HCT116 (cell line): ENCODE measurements at regions not wholly inside any gene's neighbourhood (a gene's known extent, or its start where the extent isn't known, plus 50 kb on each side); places are given as distances from the start of the nearest gene placed in this dataset.

Source experiments
- ATAC-seq: fragments of 200-7000 bp; cut with Tn5 transposase; 2 replicates; pipeline ENCODE4 v1.9.1; 2020; ENCODE audit warnings: mild to moderate bottlenecking, moderate library complexity
- BruUV-seq: library from RNA; stranded (reverse); fragments of 400-500 nt; replicated peaks from 2 replicates; lab custom pipeline; 2021; lab: Mats Ljungman, UMichigan
- CTCF ChIA-PET: fragments of 300-600 bp; sonication (Branson Sonifier 250); formaldehyde crosslinking; loops from one replicate; lab custom pipeline; 2021; ENCODE audit warnings: antibody characterized with exemption; lab: Charles Lee
- POLR2A ChIA-PET: fragments of 300-600, 350-600 bp; sonication (Branson Sonifier 250); formaldehyde crosslinking; loops from one replicate; lab custom pipeline; 2021; ENCODE audit warnings: antibody characterized with exemption; lab: Charles Lee
- RAD21 ChIA-PET, 2 experiments: fragments of 300-600 bp; sonication (Branson Sonifier 250); formaldehyde crosslinking; loops; one replicate each; lab custom pipeline; 2023; ENCODE audit warnings: low total read pairs in 2 of 2; ENCODE audit not compliant: uncharacterized antibody in 2 of 2, unreplicated experiment in 2 of 2, low non-redundant PET in 1 of 2; lab: Charles Lee
- DNase-seq: peaks from one replicate; pipeline ENCODE4 v3.0.0-alpha.2; 2010; ENCODE audit warnings: low read depth, low spot score
- H2AFZ ChIP-seq: fragments of 200-600 bp; shearing (Covaris generic), sonication (generic); 2 replicates; pipeline ENCODE4 v1.6.1; 2017; ENCODE audit warnings: low read depth, mixed run types, mixed read lengths, antibody characterized with exemption, low read length; ENCODE audit not compliant: poor library complexity, severe bottlenecking
- H3K27ac ChIP-seq: 2 replicates; pipeline ENCODE4 v1.5.1; 2012; ENCODE audit warnings: low read depth, low read length
- H3K27me3 ChIP-seq: fragments of 200-600 bp; sonication (generic); 2 replicates; pipeline ENCODE4 v1.6.1; 2016; ENCODE audit warnings: mixed run types, low read length, mixed read lengths; ENCODE audit not compliant: insufficient read depth
- H3K36me3 ChIP-seq, 2 experiments: fragments of 200-500 bp in 1 of 2; fragments of 200-600 bp in 1 of 2; sonication (Bioruptor generic) in 1 of 2; sonication (generic) in 1 of 2; 2 replicates each; pipeline versions ENCODE4 v1.5.1 to v1.6.1; 2014 to 2016; ENCODE audit warnings: low read length in 2 of 2, inconsistent platforms in 1 of 2, mixed read lengths in 1 of 2, mixed run types in 1 of 2; ENCODE audit not compliant: insufficient read depth in 2 of 2, control insufficient read depth in 1 of 2
- H3K4me1 ChIP-seq, 2 experiments: fragments of 200-600 bp in 1 of 2; sonication (generic) in 1 of 2; 2 replicates each; pipeline versions ENCODE4 v1.5.1 to v1.6.1; 2012 to 2017; ENCODE audit warnings: low read length in 2 of 2, inconsistent platforms in 1 of 2, mild to moderate bottlenecking in 1 of 2, mixed read lengths in 1 of 2, mixed run types in 1 of 2, moderate library complexity in 1 of 2; ENCODE audit not compliant: insufficient read depth in 2 of 2, control insufficient read depth in 1 of 2
- H3K4me2 ChIP-seq: fragments of 200-600 bp; sonication (generic); 2 replicates; pipeline ENCODE4 v1.6.1; 2017; ENCODE audit warnings: mixed run types, low read length, mixed read lengths
- H3K4me3 ChIP-seq, 2 experiments: fragments of 200-600 bp in 1 of 2; sonication (generic) in 1 of 2; replicated peaks in 1 of 2; 2 replicates each; pipeline ENCODE4 v1.5.1; 2011 to 2016; ENCODE audit warnings: low read length in 2 of 2, control low read depth in 1 of 2, low read depth in 1 of 2, mild to moderate bottlenecking in 1 of 2, mixed read lengths in 1 of 2, mixed run types in 1 of 2
- H3K79me2 ChIP-seq: fragments of 200-600 bp; sonication (generic); 2 replicates; pipeline ENCODE4 v1.6.1; 2017; ENCODE audit warnings: mild to moderate bottlenecking, mixed run types, low read length, moderate library complexity, mixed read lengths; ENCODE audit not compliant: insufficient read depth
- H3K9ac ChIP-seq: fragments of 200-600 bp; sonication (generic); 2 replicates; pipeline ENCODE4 v1.6.1; 2016; ENCODE audit warnings: low read length, mixed read lengths
- H3K9me2 ChIP-seq: fragments of 200-600 bp; sonication (generic), shearing (Covaris generic); 2 replicates; pipeline ENCODE4 v1.6.1; 2017; ENCODE audit warnings: mixed run types, mild to moderate bottlenecking, moderate library complexity; ENCODE audit not compliant: insufficient read depth
- H3K9me3 ChIP-seq, 2 experiments: fragments of 200-500 bp in 1 of 2; fragments of 200-600 bp in 1 of 2; sonication (Bioruptor generic) in 1 of 2; sonication (generic) in 1 of 2; 2 replicates each; pipeline ENCODE4 v1.6.1; 2014 to 2017; ENCODE audit warnings: low read length in 2 of 2, mixed read lengths in 2 of 2, inconsistent platforms in 1 of 2, low read depth in 1 of 2, mild to moderate bottlenecking in 1 of 2, mixed run types in 1 of 2, moderate library complexity in 1 of 2; ENCODE audit not compliant: control insufficient read depth in 1 of 2, insufficient read depth in 1 of 2
- H4K20me1 ChIP-seq: fragments of 200-600 bp; sonication (generic), shearing (Covaris generic); 2 replicates; pipeline ENCODE4 v1.6.1; 2017; ENCODE audit warnings: mixed run types, mild to moderate bottlenecking, moderate library complexity; ENCODE audit not compliant: insufficient read depth
- ATF3 ChIP-seq: IDR thresholded peaks from 2 replicates; pipeline ENCODE4 v1.6.1; 2012
- CEBPB ChIP-seq: IDR thresholded peaks from 2 replicates; pipeline ENCODE4 v1.6.1; 2012; ENCODE audit warnings: low read depth
- EGR1 ChIP-seq: IDR thresholded peaks from 2 replicates; pipeline ENCODE4 v1.6.1; 2012; ENCODE audit warnings: low read depth
- POLR2A ChIP-seq: IDR thresholded peaks from 2 replicates; pipeline ENCODE4 v1.7.0; 2011; ENCODE audit warnings: borderline replicate concordance; ENCODE audit not compliant: insufficient read depth, insufficient read length; ENCODE audit errors: extremely low read depth
- YY1 ChIP-seq: IDR thresholded peaks from 2 replicates; pipeline ENCODE4 v1.6.1; 2011; ENCODE audit warnings: low read length, low read depth, moderate library complexity, mild to moderate bottlenecking; ENCODE audit not compliant: insufficient replicate concordance; ENCODE audit errors: extremely low read depth
- ZFX ChIP-seq: fragments of 450-650 bp; IDR thresholded peaks from 2 replicates; pipeline ENCODE4 v1.6.1; 2017
- ZNF274 ChIP-seq: fragments of 200-500 bp; sonication (Bioruptor generic); IDR thresholded peaks from 2 replicates; pipeline ENCODE4 v1.6.1; 2014; ENCODE audit warnings: mild to moderate bottlenecking, low read depth, low read length, inconsistent platforms
- intact Hi-C: fragments of 100-400 bp; cut with micrococcal nuclease; formaldehyde crosslinking; loops from 2 replicates; pipeline ENCODE4 v1.10.0; 2022
- TF ChIP-seq, protein P1 (sequence below): IDR thresholded peaks from 2 replicates; pipeline ENCODE4 v1.6.1; 2012; ENCODE audit warnings: low read depth

DNA sequence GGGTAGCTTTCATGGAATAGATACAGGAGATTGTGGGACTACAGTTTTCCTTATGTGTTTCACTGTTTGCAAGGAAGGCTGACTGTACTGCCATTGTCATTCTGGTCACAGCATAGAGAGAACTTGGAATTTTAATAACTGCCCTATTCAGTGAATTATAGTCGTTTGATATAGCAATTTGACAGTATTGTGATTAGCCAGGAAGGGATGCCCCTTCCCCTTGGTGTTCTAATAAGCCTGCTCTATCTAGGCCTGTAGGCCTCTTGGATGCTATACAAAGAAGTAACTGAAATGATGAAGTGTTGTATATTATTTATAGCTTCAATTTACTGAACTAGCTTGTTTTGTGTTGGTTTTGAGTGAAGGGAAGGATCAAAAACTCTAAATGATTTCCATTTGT is 528.6 kb upstream of the CDH2 start:
- Histone ChIP-seq H3K4me2 (no peak overlapping the region), H2AFZ (no peak overlapping the region), H3K9ac (no peak overlapping the region), H3K36me3 (no peaks in the 10 kb centered on the region), H3K9me2 (no peaks in the 10 kb centered on the region), H3K27ac (no peak overlapping the region), H3K79me2 (no peaks in the 10 kb centered on the region), H3K4me1 (no peaks in the 10 kb centered on the region), H3K4me3 (no peak overlapping the region), H3K9me3 (0 out of 4 replicates have a peak, but pooled peaks cover 0 to 2% of the 10 kb centered on the region in 2 experiments), H3K27me3 (no peaks in the 10 kb centered on the region), H4K20me1 (no peaks in the 10 kb centered on the region)
- TF ChIP-seq ZNF274 (no peak), CEBPB (no peak), ZFX (no peak), YY1 (no peak), EGR1 (no peak), ATF3 (no peak), POLR2A (no peak)
- TF ChIP-seq, protein P1, sequence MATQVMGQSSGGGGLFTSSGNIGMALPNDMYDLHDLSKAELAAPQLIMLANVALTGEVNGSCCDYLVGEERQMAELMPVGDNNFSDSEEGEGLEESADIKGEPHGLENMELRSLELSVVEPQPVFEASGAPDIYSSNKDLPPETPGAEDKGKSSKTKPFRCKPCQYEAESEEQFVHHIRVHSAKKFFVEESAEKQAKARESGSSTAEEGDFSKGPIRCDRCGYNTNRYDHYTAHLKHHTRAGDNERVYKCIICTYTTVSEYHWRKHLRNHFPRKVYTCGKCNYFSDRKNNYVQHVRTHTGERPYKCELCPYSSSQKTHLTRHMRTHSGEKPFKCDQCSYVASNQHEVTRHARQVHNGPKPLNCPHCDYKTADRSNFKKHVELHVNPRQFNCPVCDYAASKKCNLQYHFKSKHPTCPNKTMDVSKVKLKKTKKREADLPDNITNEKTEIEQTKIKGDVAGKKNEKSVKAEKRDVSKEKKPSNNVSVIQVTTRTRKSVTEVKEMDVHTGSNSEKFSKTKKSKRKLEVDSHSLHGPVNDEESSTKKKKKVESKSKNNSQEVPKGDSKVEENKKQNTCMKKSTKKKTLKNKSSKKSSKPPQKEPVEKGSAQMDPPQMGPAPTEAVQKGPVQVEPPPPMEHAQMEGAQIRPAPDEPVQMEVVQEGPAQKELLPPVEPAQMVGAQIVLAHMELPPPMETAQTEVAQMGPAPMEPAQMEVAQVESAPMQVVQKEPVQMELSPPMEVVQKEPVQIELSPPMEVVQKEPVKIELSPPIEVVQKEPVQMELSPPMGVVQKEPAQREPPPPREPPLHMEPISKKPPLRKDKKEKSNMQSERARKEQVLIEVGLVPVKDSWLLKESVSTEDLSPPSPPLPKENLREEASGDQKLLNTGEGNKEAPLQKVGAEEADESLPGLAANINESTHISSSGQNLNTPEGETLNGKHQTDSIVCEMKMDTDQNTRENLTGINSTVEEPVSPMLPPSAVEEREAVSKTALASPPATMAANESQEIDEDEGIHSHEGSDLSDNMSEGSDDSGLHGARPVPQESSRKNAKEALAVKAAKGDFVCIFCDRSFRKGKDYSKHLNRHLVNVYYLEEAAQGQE, result no peak
- ChIA-PET POLR2A (no interaction called here), RAD21 (no interaction called here), CTCF (no interaction called here)
- intact Hi-C loops, result no loop called here
- no TSS peak for BruUV-seq
- no peak for ATAC-seq
- DNase-seq, result no peak
